PC-9 (cell line): ENCODE measurements at regions not wholly inside any gene's neighbourhood (a gene's known extent, or its start where the extent isn't known, plus 50 kb on each side); places are given as distances from the start of the nearest gene placed in this dataset.

ENCODE experiments used
- BruUV-seq: library from RNA; stranded (reverse); fragments of 400-500 nt; replicated peaks from 2 replicates; lab custom pipeline; 2021; lab: Mats Ljungman, UMichigan
- CTCF ChIA-PET: fragments of 300-600 bp; sonication (Branson Sonifier 250); formaldehyde crosslinking; loops from one replicate; lab custom pipeline; 2022; ENCODE audit warnings: antibody characterized with exemption; lab: Charles Lee
- POLR2A ChIA-PET: fragments of 300-600 bp; sonication (Branson Sonifier 250); formaldehyde crosslinking; loops from one replicate; lab custom pipeline; 2022; ENCODE audit warnings: antibody characterized with exemption; ENCODE audit not compliant: unreplicated experiment; lab: Charles Lee
- DNase-seq, 2 experiments: peaks; one replicate each; pipeline versions ENCODE4 v3.0.0 to v3.0.0-alpha.2; 2015 to 2022; ENCODE audit warnings: mixed read lengths in 1 of 2
- H2AFZ ChIP-seq: fragments of 200-600 bp; sonication (generic); 2 replicates; pipeline ENCODE4 v1.8.1; 2017; ENCODE audit warnings: antibody characterized with exemption
- H3F3A ChIP-seq: fragments of 200-600 bp; sonication (generic); 2 replicates; pipeline ENCODE4 v1.8.1; 2017; ENCODE audit warnings: antibody characterized with exemption, mild to moderate bottlenecking, low read depth; ENCODE audit not compliant: insufficient read depth
- H3K27ac ChIP-seq: fragments of 200-600 bp; sonication (generic); 2 replicates; pipeline ENCODE4 v1.6.1; 2016; ENCODE audit warnings: mixed run types
- H3K27me3 ChIP-seq: fragments of 200-600 bp; sonication (generic); 2 replicates; pipeline ENCODE4 v1.6.1; 2016; ENCODE audit warnings: low read depth, mixed run types; ENCODE audit not compliant: insufficient read depth
- H3K36me3 ChIP-seq: fragments of 200-600 bp; sonication (generic); 2 replicates; pipeline ENCODE4 v1.6.1; 2016; ENCODE audit warnings: low read depth, mixed run types
- H3K4me1 ChIP-seq: fragments of 200-600 bp; sonication (generic); replicated peaks from 2 replicates; pipeline ENCODE4 v1.6.1; 2016; ENCODE audit warnings: mixed run types; ENCODE audit not compliant: insufficient read depth
- H3K4me2 ChIP-seq: fragments of 200-600 bp; sonication (generic); 2 replicates; pipeline ENCODE4 v1.6.1; 2017; ENCODE audit warnings: mixed run types
- H3K4me3 ChIP-seq: fragments of 200-600 bp; sonication (generic); 2 replicates; pipeline ENCODE4 v1.6.1; 2016; ENCODE audit warnings: mixed run types
- H3K79me2 ChIP-seq: fragments of 200-600 bp; sonication (generic); 2 replicates; pipeline ENCODE4 v1.6.1; 2017; ENCODE audit warnings: low read depth, mixed run types
- H3K9me2 ChIP-seq: fragments of 200-600 bp; sonication (generic); 2 replicates; pipeline ENCODE4 v1.8.1; 2017; ENCODE audit warnings: mild to moderate bottlenecking; ENCODE audit not compliant: insufficient read depth
- H3K9me3 ChIP-seq: fragments of 200-600 bp; sonication (generic); 2 replicates; pipeline ENCODE4 v1.8.1; 2016; ENCODE audit warnings: low read depth; ENCODE audit not compliant: insufficient read depth
- H4K20me1 ChIP-seq: fragments of 200-600 bp; sonication (generic); 2 replicates; pipeline ENCODE4 v1.8.1; 2017; ENCODE audit not compliant: insufficient read depth
- CTCF ChIP-seq: fragments of 200-600 bp; sonication (generic); conservative IDR thresholded peaks from 2 replicates; pipeline ENCODE4 v1.6.1; 2017; ENCODE audit warnings: mixed run types, antibody characterized with exemption, mild to moderate bottlenecking, moderate library complexity
- EZH2 ChIP-seq: fragments of 200-600 bp; sonication (generic); IDR thresholded peaks from 2 replicates; pipeline ENCODE4 v1.8.0; 2017; ENCODE audit warnings: antibody characterized with exemption, low read depth
- intact Hi-C: fragments of 100-400 bp; cut with micrococcal nuclease; formaldehyde crosslinking; loops from one replicate; pipeline ENCODE4 v1.10.0; 2022; ENCODE audit not compliant: unreplicated experiment

GRCh38 chr3:159816512-159816911 is 172.1 kb upstream of the IL12A start:
- BruUV-seq: no TSS peak
- H4K20me1 ChIP-seq: peaks cover 4% of the 10 kb centered on the region; the same call in 1 of the 2 replicates
- no peaks in the 10 kb centered on the region for H3K9me2 ChIP-seq
- peaks cover 24% of the 10 kb centered on the region for H3F3A ChIP-seq
- DNase-seq: peak; percentile 38 to 93
- no peaks in the 10 kb centered on the region for H3K27me3 ChIP-seq
- POLR2A ChIA-PET: interaction anchor here (0.6 to 0.7 kb wide), 2 partner anchors 27 to 44 kb away, joined by 6 to 22 read pairs; no protein-coding TSS in a partner anchor
- H3K36me3 ChIP-seq: no peaks in the 10 kb centered on the region
- peaks cover 51% of the 10 kb centered on the region for H3K4me1 ChIP-seq
- peak overlapping the region; percentile 36 for H3K27ac ChIP-seq
- TF ChIP-seq CTCF (no peak), EZH2 (no peak)
- H3K4me3 ChIP-seq: no peak overlapping the region
- no peaks in the 10 kb centered on the region for H3K9me3 ChIP-seq
- intact Hi-C loops: no loop called here
- H3K79me2 ChIP-seq: peaks cover 47% of the 10 kb centered on the region
- H2AFZ ChIP-seq: no peak overlapping the region
- H3K4me2 ChIP-seq: peak overlapping the region; percentile 49
- CTCF ChIA-PET: interaction anchor here (1.0 to 1.2 kb wide), 2 partner anchors 9 kb away, joined by 3 to 4 read pairs; no protein-coding TSS in a partner anchor

GRCh38 chr3:159817126-159817525 is 171.5 kb upstream of the IL12A start:
- Histone ChIP-seq H3K27me3 (no peaks in the 10 kb centered on the region), H3K27ac (peak overlapping the region; percentile 36; the same call in 1 of the 2 replicates), H2AFZ (no peak overlapping the region), H3K4me2 (peak overlapping the region; percentile 49), H3K79me2 (peaks cover 41% of the 10 kb centered on the region), H3K4me3 (no peak overlapping the region), H4K20me1 (peaks cover 4% of the 10 kb centered on the region; the same call in 1 of the 2 replicates), H3K9me3 (no peaks in the 10 kb centered on the region), H3K36me3 (no peaks in the 10 kb centered on the region), H3K9me2 (no peaks in the 10 kb centered on the region), H3K4me1 (peaks cover 51% of the 10 kb centered on the region), H3F3A (peaks cover 24% of the 10 kb centered on the region)
- TF ChIP-seq CTCF (no peak), EZH2 (no peak)
- CTCF ChIA-PET: interaction anchor here (1.0 to 1.2 kb wide), 2 partner anchors 9 to 10 kb away, joined by 3 to 4 read pairs; no protein-coding TSS in a partner anchor
- DNase-seq: no peak
- BruUV-seq: no TSS peak
- intact Hi-C loops: no loop called here
- POLR2A ChIA-PET: no interaction called here

GRCh38 chr3:159817571-159817970 is 171.1 kb upstream of the IL12A start:
- Histone ChIP-seq H3F3A (peaks cover 24% of the 10 kb centered on the region), H3K4me1 (peaks cover 51% of the 10 kb centered on the region), H3K9me2 (no peaks in the 10 kb centered on the region), H4K20me1 (peaks cover 4% of the 10 kb centered on the region; the same call in 1 of the 2 replicates), H3K36me3 (no peaks in the 10 kb centered on the region), H3K9me3 (no peaks in the 10 kb centered on the region), H3K27me3 (no peaks in the 10 kb centered on the region), H3K79me2 (peaks cover 41% of the 10 kb centered on the region), H3K27ac (no peak overlapping the region), H3K4me3 (no peak overlapping the region), H2AFZ (no peak overlapping the region), H3K4me2 (no peak overlapping the region)
- BruUV-seq: no TSS peak
- no peak for DNase-seq
- ChIA-PET POLR2A (interaction anchor here (0.5 kb wide), 1 partner anchor 12 kb away, joined by 5 read pairs; no protein-coding TSS in a partner anchor), CTCF (interaction anchor here (1.0 kb wide), 1 partner anchor 10 kb away, joined by 3 read pairs; no protein-coding TSS in a partner anchor)
- intact Hi-C loops: no loop called here
- TF ChIP-seq CTCF: no peak
- TF ChIP-seq EZH2: no peak
